ENCODE measurements at regions not wholly inside any gene's neighbourhood (a gene's known extent, or its start where the extent isn't known, plus 50 kb on each side); places are given as distances from the start of the nearest gene placed in this dataset.

DNA sequence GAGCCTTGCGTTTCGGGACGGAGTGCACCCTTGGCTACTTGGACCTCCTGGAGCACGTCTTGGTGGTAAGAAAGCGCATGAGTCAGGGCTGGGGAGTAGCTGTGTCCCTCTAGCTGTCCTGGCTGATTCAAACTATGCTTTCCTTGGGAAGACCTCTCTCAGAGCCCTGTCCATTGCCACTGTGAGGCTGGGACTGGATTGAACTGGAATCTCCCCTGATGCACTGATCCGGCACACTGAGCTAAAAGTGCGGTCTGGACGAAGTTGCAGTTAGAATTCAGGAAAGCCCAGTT is 232.6 kb upstream of the TPM1 start:
- Histone ChIP-seq H3K4me1 (ENCODE audit: insufficient read depth, low read length) (no peaks in the 10 kb centered on the region), H3K27me3 (ENCODE audit: insufficient read depth, low read length) (no peaks in the 10 kb centered on the region), H3K9me3 (ENCODE audit: low read depth, low read length) (no peaks in the 10 kb centered on the region), H3K4me3 (ENCODE audit: low read length) (no peak overlapping the region)

DNA sequence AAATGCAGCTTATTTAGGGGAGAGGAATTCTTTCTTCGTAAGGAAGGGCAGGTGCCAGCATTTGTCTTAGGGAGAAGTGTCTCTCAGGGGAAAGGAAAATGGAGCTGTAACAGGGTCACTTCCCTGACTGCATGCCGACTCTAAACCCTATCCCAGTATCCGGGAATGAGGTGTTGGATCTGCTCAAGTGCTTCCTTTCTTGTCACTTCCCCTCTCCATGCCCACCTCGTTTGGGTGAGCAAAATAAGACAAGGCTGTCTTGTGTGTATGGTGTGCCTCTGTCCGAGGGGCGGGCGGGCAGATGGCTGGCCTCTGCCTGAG is 230.1 kb upstream of the TPM1 start:
- Histone ChIP-seq H3K4me3 (ENCODE audit: low read length) (no peak overlapping the region), H3K9me3 (ENCODE audit: low read depth, low read length) (no peaks in the 10 kb centered on the region), H3K4me1 (ENCODE audit: insufficient read depth, low read length) (no peaks in the 10 kb centered on the region), H3K27me3 (ENCODE audit: insufficient read depth, low read length) (no peaks in the 10 kb centered on the region)

DNA sequence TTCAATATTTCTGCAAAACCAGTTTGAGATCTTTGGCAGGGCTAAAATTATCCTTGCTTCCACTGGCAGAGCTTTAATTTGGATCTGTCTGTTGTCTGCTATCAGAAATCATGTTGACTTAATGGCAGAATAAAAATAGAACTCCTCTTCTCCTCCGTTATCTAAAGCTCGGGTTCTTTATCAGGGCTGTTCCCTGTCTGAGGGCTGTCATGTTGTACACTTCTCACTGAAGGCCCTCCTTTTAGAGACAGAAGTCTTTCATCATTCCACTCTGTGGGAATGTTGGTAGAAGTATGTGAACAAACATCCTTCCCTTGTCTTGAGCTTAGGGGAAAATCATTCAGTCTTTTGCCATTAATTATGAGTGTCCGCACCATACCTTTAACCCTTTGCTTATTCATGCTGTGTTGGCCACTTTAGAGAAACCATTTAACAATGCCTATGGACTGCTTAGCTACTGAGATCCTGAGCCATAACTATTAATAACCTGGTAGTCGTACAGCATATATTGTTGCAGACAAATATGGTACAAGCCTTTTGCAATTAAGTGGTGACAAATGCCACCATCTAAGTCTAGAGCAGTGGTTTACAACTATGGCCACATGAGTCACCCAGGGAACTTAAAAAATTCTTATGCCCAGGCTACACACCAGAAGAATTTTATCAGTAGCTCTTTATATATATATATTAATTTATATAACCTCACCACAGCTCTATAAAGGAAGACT is 226.0 kb upstream of the TPM1 start:
- no peaks in the 10 kb centered on the region for H3K27me3 ChIP-seq (ENCODE audit: insufficient read depth, low read length)
- H3K9me3 ChIP-seq (ENCODE audit: low read depth, low read length), result no peaks in the 10 kb centered on the region
- H3K4me3 ChIP-seq (ENCODE audit: low read length), result no peak overlapping the region

DNA sequence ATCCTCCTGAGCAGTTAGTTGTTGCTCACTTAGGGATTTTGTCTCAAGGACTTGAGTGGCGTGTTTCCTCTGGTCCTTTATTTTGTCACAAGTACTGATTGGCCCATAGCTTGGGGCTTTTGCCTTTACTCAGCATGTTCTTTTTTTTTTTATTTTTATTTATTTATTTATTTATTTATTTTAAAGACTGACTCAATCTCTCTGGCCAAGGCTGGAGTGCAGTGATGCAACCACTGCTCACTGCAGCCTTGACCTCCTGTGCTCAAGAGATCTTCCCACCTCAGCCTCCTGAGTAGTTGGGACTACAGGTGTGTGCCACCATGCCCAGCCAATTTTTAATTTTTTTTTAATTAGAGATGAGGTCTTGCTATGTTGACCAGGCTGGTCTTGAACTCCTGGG is 223.9 kb upstream of the TPM1 start:
- Histone ChIP-seq H3K9me3 (ENCODE audit: low read depth, low read length) (no peaks in the 10 kb centered on the region), H3K4me1 (ENCODE audit: insufficient read depth, low read length) (no peaks in the 10 kb centered on the region), H3K27me3 (ENCODE audit: insufficient read depth, low read length) (no peaks in the 10 kb centered on the region), H3K4me3 (ENCODE audit: low read length) (no peak overlapping the region)

More for the DNA sequence above, 226.0 kb upstream of the TPM1 start:
- H3K4me1 ChIP-seq (ENCODE audit: insufficient read depth, low read length), result no peaks in the 10 kb centered on the region

DNA sequence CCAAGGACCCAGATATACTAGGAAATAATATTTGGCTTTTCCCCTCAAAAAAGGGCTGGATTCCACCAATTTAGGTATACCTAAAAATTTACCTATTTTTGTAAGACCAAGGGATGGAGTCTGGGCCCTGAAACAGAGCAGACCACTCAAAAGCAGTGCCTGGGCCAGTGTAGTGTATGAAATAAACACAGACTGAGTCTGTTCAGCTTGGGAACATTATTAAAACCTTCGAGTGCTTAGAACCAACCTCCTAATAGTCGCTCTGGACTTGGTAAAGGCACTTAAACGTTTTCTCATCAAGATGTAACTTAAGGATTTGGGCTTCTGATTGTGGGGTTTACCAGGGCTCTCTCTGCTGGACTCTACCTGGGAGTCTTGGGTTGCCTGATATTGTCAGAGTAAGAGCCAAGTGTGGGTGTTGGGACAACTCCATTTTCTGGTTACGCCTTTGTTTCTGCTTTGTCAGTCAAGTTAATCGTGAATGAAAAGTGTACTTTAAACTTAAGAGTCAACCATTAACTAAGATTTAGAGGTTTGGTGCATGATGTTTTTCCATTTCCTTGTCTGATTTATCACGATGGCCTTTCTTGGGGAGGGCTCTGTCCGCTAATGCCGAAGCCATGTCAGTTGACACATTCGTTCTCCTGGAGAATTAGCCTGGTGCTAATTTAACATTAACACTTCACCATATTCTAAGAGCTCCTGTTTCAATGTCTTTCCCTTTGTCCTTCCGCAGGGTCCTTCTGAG is 221.0 kb upstream of the TPM1 start:
- Histone ChIP-seq H3K27me3 (ENCODE audit: insufficient read depth, low read length) (no peaks in the 10 kb centered on the region), H3K4me3 (ENCODE audit: low read length) (no peak overlapping the region), H3K4me1 (ENCODE audit: insufficient read depth, low read length) (no peaks in the 10 kb centered on the region), H3K9me3 (ENCODE audit: low read depth, low read length) (no peaks in the 10 kb centered on the region)

DNA sequence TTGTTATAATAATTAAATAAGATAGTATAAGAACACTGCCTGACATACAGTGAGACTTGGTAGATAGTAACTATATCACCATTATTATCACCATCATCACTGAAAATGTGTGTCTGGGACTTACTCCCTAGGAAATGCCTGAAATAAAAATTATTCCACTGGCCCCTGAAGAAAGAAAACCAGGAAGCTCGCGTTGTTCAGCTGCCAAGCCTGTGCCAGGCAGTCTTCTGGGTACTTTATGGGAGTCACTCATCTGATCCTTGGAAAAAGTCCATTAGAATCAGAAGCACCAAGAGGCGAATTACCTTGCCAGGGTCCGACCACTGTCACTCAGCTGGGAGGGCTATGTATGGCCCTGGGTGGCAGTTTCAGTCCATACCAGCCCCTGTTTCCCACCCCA is 220.3 kb upstream of the TPM1 start:
- H3K27me3 ChIP-seq (ENCODE audit: insufficient read depth, low read length), result no peaks in the 10 kb centered on the region
- H3K9me3 ChIP-seq (ENCODE audit: low read depth, low read length), result no peaks in the 10 kb centered on the region
- H3K4me1 ChIP-seq (ENCODE audit: insufficient read depth, low read length), result no peaks in the 10 kb centered on the region
- no peak overlapping the region for H3K4me3 ChIP-seq (ENCODE audit: low read length)

DNA sequence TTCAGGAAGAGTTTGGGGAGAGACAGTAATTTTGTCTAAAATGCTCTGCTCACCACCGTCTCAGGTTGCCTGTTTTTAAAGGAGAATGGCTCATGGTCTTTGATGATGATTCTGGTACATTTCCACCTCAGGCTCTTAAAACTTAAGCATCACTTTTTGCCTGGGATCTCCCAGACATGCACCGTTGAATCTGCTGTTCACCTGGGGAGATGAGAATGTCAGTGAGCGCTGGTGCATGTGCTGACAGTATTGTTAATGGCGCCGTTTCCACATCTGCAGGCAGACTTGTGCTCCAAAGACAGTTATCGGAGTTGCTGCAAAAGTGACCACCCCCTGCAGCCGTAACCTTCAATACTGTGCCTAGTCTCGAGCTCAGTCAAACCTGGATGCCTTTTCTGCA is 219.0 kb upstream of the TPM1 start:
- Histone ChIP-seq H3K4me1 (ENCODE audit: insufficient read depth, low read length) (no peaks in the 10 kb centered on the region), H3K27me3 (ENCODE audit: insufficient read depth, low read length) (no peaks in the 10 kb centered on the region), H3K4me3 (ENCODE audit: low read length) (no peak overlapping the region), H3K9me3 (ENCODE audit: low read depth, low read length) (no peaks in the 10 kb centered on the region)

DNA sequence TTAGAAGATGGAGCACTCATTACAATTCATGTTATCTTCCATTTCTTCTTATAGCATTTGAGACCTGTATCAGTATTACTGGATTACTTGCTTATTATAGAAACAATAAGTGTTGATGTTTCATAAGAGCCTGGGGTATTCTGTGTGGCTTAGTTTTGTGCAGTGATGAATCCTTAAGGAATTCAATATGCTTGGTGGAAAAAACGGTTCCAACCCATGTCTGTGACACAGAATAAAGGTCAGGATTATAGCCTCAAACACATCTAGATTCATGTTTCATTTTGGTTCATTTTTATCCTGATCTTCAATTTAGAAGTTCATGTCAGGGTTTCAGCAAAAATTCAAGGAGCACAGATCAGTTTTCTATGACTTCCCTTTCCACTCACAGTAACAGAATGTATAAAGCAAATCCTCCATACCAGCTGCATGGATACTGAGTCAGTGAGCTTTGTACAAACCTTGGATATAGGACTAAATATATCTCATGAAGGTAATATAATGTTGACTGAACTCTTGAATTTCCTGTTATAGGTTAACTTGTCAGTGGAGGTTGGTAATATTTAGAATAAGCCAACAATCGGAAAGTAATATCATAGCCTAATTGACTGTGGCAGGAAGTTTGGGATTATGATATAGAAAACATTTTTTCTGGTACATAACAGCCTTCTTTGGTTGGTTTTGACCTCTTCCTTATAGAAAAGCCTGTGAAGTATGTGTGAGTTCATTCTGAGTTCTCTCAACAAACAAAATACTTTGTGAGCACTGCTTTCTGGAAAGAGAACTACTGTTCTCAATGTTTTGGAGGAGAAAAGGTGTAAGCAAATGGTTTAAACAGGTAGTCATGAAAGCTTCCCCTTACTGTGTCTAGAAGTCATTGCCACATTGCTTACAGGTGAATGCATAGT is 218.2 kb upstream of the TPM1 start:
- no peaks in the 10 kb centered on the region for H3K4me1 ChIP-seq (ENCODE audit: insufficient read depth, low read length)
- no peak overlapping the region for H3K4me3 ChIP-seq (ENCODE audit: low read length)
- no peaks in the 10 kb centered on the region for H3K9me3 ChIP-seq (ENCODE audit: low read depth, low read length)
- no peaks in the 10 kb centered on the region for H3K27me3 ChIP-seq (ENCODE audit: insufficient read depth, low read length)

DNA sequence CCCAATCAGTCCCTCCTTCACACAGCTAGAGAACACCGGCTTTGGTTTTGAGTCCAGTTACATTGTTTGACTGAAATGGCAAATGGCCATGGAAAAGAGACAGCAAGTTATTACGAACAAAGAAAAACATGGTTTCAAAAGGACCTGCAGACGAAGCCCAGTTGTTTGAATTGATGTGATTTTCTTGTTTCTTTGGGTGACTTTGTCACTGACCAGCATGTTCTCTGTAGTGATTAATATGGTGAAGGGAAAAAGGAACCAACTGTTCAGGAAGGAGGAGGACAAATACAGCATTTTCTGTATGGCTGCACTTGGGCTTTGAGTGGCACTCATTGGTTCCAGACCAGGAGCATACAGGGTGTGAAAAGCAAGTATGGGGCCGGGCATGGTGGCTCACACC is 217.4 kb upstream of the TPM1 start:
- Histone ChIP-seq H3K9me3 (ENCODE audit: low read depth, low read length) (no peaks in the 10 kb centered on the region), H3K4me1 (ENCODE audit: insufficient read depth, low read length) (no peaks in the 10 kb centered on the region), H3K27me3 (ENCODE audit: insufficient read depth, low read length) (no peaks in the 10 kb centered on the region), H3K4me3 (ENCODE audit: low read length) (no peak overlapping the region)

DNA sequence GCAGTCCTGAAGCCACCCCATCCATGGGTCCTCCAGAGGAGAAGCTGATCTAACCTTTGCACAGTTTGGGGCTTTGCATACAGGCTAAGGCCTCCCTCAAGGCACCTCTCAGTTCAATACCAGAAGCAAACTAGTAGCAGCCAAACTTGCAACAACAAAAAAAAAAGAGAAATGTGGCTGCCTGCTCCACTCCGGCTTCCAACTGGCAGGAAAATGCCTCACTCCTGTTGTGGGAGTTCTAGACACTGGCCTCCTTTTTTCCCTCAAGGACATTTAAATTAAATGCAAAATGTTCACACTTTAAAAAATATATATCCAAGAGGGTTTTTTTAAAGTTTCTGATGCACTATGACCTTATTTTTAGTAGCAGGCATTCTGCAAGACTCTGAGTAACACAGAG is 216.0 kb upstream of the TPM1 start:
- no peak overlapping the region for H3K4me3 ChIP-seq (ENCODE audit: low read length)
- no peaks in the 10 kb centered on the region for H3K4me1 ChIP-seq (ENCODE audit: insufficient read depth, low read length)
- H3K27me3 ChIP-seq (ENCODE audit: insufficient read depth, low read length), result no peaks in the 10 kb centered on the region
- no peaks in the 10 kb centered on the region for H3K9me3 ChIP-seq (ENCODE audit: low read depth, low read length)

DNA sequence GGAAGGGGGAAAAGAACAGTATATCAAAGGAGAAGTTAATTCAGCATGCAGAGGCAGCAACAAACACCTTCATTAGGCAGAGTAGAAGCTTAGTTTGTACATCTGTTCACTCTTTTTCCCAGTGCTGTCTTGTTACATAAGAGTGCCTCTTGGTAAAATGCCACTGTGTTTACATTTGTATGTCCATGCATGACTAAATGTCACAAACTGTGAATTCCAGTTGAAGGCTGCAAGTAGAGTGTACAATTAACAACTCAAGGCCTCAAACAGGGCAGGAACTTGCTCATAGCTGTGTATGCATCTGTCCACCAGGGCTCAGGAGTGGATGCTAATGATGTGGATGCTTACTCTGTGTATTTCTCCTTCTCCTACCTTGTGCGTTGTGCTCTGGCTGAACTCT is 214.2 kb upstream of the TPM1 start:
- no peaks in the 10 kb centered on the region for H3K9me3 ChIP-seq (ENCODE audit: low read depth, low read length)

DNA sequence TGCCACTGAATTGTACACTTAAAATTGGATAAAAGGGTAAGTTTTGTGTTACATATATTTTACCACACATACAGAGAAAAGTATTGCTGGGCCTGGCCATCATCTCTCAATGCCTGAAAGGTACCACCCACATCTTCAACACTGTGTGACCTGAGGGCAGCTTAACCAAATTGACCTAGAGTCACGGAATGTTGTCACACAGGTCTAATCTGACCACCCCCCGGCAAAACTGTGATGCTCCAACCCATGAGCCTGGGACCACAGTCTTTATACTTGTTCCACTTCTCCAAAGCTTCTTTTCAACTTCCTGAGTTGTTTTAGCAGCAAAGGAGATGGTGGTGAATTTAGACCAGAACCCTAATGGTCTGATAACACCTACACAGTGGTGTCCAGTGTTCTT is 210.3 kb upstream of the TPM1 start:
- Histone ChIP-seq H3K9me3 (ENCODE audit: low read depth, low read length) (no peaks in the 10 kb centered on the region), H3K4me3 (ENCODE audit: low read length) (no peak overlapping the region), H3K27me3 (ENCODE audit: insufficient read depth, low read length) (no peaks in the 10 kb centered on the region), H3K4me1 (ENCODE audit: insufficient read depth, low read length) (no peaks in the 10 kb centered on the region)

More for the DNA sequence above, 214.2 kb upstream of the TPM1 start:
- Histone ChIP-seq H3K27me3 (ENCODE audit: insufficient read depth, low read length) (no peaks in the 10 kb centered on the region), H3K4me1 (ENCODE audit: insufficient read depth, low read length) (no peaks in the 10 kb centered on the region), H3K4me3 (ENCODE audit: low read length) (no peak overlapping the region)

DNA sequence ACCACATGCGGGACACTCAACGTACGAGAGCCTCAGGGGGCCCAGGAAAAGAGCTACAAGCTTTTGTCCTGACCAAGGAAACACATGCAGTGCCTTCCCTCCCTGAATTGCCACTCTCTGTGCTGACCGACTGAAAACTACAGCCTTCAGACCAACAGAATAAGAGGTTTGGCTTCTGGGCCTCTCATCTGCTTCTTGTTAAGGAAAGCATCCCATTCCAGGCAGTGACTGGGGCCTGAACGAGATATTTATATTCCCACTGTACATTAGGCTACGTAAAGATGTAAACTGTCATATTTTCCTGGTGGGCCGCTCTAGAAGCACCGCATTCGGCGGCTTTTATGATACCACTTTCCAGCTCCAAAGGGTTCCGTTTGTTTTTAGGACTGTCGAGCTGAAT is 208.9 kb upstream of the TPM1 start:
- no peaks in the 10 kb centered on the region for H3K27me3 ChIP-seq (ENCODE audit: insufficient read depth, low read length)

DNA sequence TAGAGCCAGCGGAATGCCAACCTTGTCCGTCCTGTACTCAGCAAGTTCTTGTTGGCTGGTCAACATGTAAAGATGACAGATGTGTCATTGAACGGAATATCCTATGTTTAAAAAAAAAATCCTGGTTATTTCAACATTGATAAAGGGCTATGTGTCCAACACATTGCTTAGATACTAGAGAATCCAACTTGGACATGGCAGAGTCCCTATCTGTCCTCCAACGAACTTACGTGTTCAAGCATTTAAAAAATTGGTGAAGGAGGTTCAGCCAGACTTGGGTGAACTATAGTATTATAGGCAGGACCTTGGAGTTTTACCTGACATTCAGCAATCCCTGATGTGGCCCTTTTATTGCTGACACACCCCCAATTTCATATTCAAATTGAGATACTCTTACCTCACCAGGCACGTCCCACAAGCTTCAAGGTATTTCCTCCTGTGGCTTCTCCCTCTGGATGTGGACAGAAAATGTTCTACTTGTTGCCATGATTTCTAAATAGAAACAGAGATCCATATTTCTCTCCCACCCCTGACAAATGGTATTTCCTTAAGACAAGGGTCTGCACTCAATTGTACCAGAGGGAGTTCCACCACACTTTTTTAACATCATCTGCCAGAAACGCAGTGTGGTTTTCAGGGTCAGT is 207.7 kb upstream of the TPM1 start:
- Histone ChIP-seq H3K4me3 (ENCODE audit: low read length) (no peak overlapping the region), H3K9me3 (ENCODE audit: low read depth, low read length) (no peaks in the 10 kb centered on the region), H3K27me3 (ENCODE audit: insufficient read depth, low read length) (no peaks in the 10 kb centered on the region), H3K4me1 (ENCODE audit: insufficient read depth, low read length) (no peaks in the 10 kb centered on the region)

More for the DNA sequence above, 208.9 kb upstream of the TPM1 start:
- Histone ChIP-seq H3K9me3 (ENCODE audit: low read depth, low read length) (no peaks in the 10 kb centered on the region), H3K4me3 (ENCODE audit: low read length) (no peak overlapping the region), H3K4me1 (ENCODE audit: insufficient read depth, low read length) (no peaks in the 10 kb centered on the region)

DNA sequence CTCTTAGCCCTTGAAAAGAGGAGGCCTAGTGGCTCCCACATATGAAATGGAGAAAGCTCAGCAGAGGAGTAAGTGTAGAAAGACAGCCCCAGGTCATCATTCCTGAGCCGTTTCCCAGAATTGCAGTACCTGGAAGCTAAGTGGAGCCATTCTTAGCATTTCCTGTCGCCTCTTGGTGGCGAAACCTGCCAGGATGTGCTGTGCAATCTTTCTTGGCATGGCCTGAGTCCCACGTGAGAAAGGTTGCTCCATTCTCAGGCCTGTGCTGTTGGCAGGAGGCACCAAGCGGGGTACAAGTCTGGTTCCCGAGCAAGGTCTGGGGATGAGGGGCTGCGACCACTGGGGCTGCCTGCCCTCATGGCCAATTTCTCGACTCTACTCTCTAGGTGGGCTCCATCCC is 207.2 kb upstream of the TPM1 start:
- no peaks in the 10 kb centered on the region for H3K27me3 ChIP-seq (ENCODE audit: insufficient read depth, low read length)
- no peak overlapping the region for H3K4me3 ChIP-seq (ENCODE audit: low read length)
- no peaks in the 10 kb centered on the region for H3K9me3 ChIP-seq (ENCODE audit: low read depth, low read length)
- H3K4me1 ChIP-seq (ENCODE audit: insufficient read depth, low read length), result no peaks in the 10 kb centered on the region

Measured in mononuclear cell (primary cell).